ENCODE measurements at regions not wholly inside any gene's neighbourhood (a gene's known extent, or its start where the extent isn't known, plus 50 kb on each side); places are given as distances from the start of the nearest gene placed in this dataset.

GRCh38 chr7:47047384-47047783 lies 534.5 kb downstream of the TNS3 start:
- TF ChIP-seq CTCF (IDR thresholded peaks at IDR 0.05) = no peak
- no peak for TF ChIP-seq EZH2 (IDR thresholded peaks at IDR 0.05; ENCODE audit: borderline replicate concordance, insufficient read depth, low read depth, low read length, poor library complexity, severe bottlenecking)
